A673 (cell line): ENCODE measurements at regions not wholly inside any gene's neighbourhood (a gene's known extent, or its start where the extent isn't known, plus 50 kb on each side); places are given as distances from the start of the nearest gene placed in this dataset.

Source experiments
- BruUV-seq: library from RNA; stranded (reverse); fragments of 400-500 nt; replicated peaks from 2 replicates; lab custom pipeline; 2021; lab: Mats Ljungman, UMichigan
- CTCF ChIA-PET: fragments of 300-600 bp; sonication (Branson Sonifier 250); formaldehyde crosslinking; loops from one replicate; lab custom pipeline; 2022; ENCODE audit warnings: antibody characterized with exemption; lab: Charles Lee
- POLR2A ChIA-PET: fragments of 300-600 bp; sonication (Branson Sonifier 250); formaldehyde crosslinking; loops from one replicate; lab custom pipeline; 2022; ENCODE audit warnings: antibody characterized with exemption; ENCODE audit not compliant: low non-redundant PET; lab: Charles Lee
- DNase-seq: peaks from one replicate; pipeline ENCODE4 v3.0.0-alpha.2; 2015; ENCODE audit warnings: low spot score
- H3K27ac ChIP-seq: fragments of 200-600 bp; sonication (generic); 2 replicates; pipeline ENCODE4 v1.5.1; 2016; ENCODE audit warnings: mixed run types, low read depth, mild to moderate bottlenecking, mixed read lengths, antibody characterized with exemption, low read length; ENCODE audit not compliant: poor library complexity, severe bottlenecking
- H3K27me3 ChIP-seq: fragments of 200-600 bp; sonication (generic); replicated peaks from 2 replicates; pipeline ENCODE4 v1.6.1; 2017; ENCODE audit warnings: mixed run types, low read depth, mild to moderate bottlenecking, mixed read lengths, antibody characterized with exemption, low read length; ENCODE audit not compliant: insufficient read depth, poor library complexity
- H3K36me3 ChIP-seq: fragments of 200-600 bp; sonication (generic); 2 replicates; pipeline ENCODE4 v1.6.1; 2016; ENCODE audit warnings: mixed run types, mild to moderate bottlenecking, mixed read lengths, antibody characterized with exemption, low read length; ENCODE audit not compliant: insufficient read depth, poor library complexity, severe bottlenecking
- H3K4me1 ChIP-seq: fragments of 200-600 bp; sonication (generic); 2 replicates; pipeline ENCODE4 v1.6.1; 2017; ENCODE audit warnings: mixed run types, mild to moderate bottlenecking, mixed read lengths, antibody characterized with exemption, low read length; ENCODE audit not compliant: insufficient read depth, poor library complexity, severe bottlenecking
- H3K4me3 ChIP-seq: fragments of 200-600 bp; sonication (generic); 2 replicates; pipeline ENCODE4 v1.5.1; 2016; ENCODE audit warnings: low read depth, mixed run types, mild to moderate bottlenecking, mixed read lengths, low read length; ENCODE audit not compliant: poor library complexity, severe bottlenecking
- H3K9me3 ChIP-seq: fragments of 200-600 bp; sonication (generic); 2 replicates; pipeline ENCODE4 v1.6.1; 2016; ENCODE audit warnings: mixed run types, low read depth, mild to moderate bottlenecking, mixed read lengths, antibody characterized with exemption, low read length; ENCODE audit not compliant: poor library complexity, severe bottlenecking
- EZH2 ChIP-seq: fragments of 200-600 bp; sonication (generic); IDR thresholded peaks from 2 replicates; pipeline ENCODE4 v1.6.1; 2017; ENCODE audit warnings: borderline replicate concordance, low read depth, mild to moderate bottlenecking, mixed read lengths, antibody characterized with exemption, low read length; ENCODE audit not compliant: poor library complexity, severe bottlenecking
- intact Hi-C: fragments of 100-400 bp; cut with micrococcal nuclease; formaldehyde crosslinking; loops from one replicate; pipeline ENCODE4 v1.10.0; 2022; ENCODE audit not compliant: unreplicated experiment
- TF ChIP-seq, protein P1 (sequence below): fragments of 300-800, 200-600 bp; sonication (generic); conservative IDR thresholded peaks from 2 replicates; pipeline ENCODE4 v1.5.1; 2017; ENCODE audit warnings: low read depth, mild to moderate bottlenecking, antibody characterized with exemption, low read length, moderate library complexity, mixed read lengths

DNA sequence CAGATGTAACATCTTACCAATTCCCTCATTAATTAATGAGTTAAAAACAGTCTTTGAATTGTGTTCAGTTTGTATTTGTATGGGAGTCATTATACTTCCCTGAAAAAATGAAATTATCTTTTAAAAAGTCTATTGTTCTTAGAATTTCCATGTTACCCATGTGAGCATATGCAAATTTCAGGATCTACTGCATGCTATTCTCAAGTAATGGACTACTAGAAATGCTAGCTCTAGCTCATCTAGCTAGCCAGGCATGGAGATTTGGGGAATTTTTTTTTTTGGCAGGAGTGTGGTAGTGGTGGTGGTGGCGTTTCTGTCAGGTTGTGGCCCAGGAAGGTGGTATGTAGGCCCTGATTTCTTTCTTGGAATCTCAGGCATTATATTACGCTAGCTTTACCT, 218.4 kb downstream of the AEBP2 start:
- TF ChIP-seq, protein P1, sequence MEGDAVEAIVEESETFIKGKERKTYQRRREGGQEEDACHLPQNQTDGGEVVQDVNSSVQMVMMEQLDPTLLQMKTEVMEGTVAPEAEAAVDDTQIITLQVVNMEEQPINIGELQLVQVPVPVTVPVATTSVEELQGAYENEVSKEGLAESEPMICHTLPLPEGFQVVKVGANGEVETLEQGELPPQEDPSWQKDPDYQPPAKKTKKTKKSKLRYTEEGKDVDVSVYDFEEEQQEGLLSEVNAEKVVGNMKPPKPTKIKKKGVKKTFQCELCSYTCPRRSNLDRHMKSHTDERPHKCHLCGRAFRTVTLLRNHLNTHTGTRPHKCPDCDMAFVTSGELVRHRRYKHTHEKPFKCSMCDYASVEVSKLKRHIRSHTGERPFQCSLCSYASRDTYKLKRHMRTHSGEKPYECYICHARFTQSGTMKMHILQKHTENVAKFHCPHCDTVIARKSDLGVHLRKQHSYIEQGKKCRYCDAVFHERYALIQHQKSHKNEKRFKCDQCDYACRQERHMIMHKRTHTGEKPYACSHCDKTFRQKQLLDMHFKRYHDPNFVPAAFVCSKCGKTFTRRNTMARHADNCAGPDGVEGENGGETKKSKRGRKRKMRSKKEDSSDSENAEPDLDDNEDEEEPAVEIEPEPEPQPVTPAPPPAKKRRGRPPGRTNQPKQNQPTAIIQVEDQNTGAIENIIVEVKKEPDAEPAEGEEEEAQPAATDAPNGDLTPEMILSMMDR = no peak
- TF ChIP-seq EZH2 = no peak
- Histone ChIP-seq H3K4me3 (no peak overlapping the region), H3K27me3 (no peaks in the 10 kb centered on the region), H3K36me3 (no peaks in the 10 kb centered on the region), H3K27ac (no peak overlapping the region), H3K9me3 (no peaks in the 10 kb centered on the region), H3K4me1 (no peaks in the 10 kb centered on the region)
- DNase-seq = no peak
- intact Hi-C loops = no loop called here
- ChIA-PET CTCF (no interaction called here), POLR2A (no interaction called here)
- BruUV-seq = no TSS peak

DNA sequence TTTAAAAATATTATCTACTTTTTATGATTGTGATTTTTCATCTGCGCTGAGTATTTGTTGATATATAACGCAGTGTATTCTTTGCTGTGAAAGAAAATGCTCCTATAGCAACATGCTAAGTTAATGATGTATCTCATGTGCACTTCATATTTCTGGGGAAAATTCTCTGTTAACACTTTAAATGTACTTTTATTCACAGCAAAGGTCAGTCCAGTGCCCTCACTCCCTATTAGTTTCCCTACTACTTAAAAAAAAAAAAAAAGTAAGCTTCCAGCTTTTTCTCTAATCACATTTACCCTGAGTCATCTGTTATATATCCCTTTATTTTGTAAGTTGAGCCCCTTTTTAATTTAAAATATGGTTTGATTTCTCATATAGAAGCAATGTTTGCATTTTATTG, 219.8 kb downstream of the AEBP2 start:
- intact Hi-C loops = no loop called here
- Histone ChIP-seq H3K4me1 (no peaks in the 10 kb centered on the region), H3K27ac (no peak overlapping the region), H3K4me3 (no peak overlapping the region), H3K27me3 (no peaks in the 10 kb centered on the region), H3K36me3 (no peaks in the 10 kb centered on the region), H3K9me3 (no peaks in the 10 kb centered on the region)
- no peak for DNase-seq
- ChIA-PET POLR2A (no interaction called here), CTCF (no interaction called here)
- no peak for TF ChIP-seq EZH2
- BruUV-seq = no TSS peak

DNA sequence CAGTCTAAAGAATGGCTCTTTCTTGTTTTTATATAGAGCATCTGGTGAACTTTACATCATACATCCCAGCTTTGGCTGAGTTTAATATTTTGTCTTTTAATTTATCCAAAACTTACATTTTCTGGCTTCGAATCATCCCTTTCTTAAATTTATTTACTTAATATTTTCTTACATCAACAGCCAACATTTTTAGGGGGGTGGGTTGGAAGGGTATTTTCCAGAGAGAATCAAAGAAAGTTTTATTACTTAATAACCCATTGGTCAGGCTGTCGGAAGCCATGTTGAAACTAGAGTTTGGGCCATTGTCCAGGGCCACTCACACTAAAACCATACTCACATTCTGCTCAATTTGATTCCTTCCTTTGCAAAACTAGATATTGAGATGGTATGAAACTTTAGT, 220.2 kb downstream of the AEBP2 start:
- Histone ChIP-seq H3K4me1 (no peaks in the 10 kb centered on the region), H3K27me3 (no peaks in the 10 kb centered on the region), H3K27ac (no peak overlapping the region), H3K36me3 (no peaks in the 10 kb centered on the region), H3K9me3 (no peaks in the 10 kb centered on the region), H3K4me3 (no peak overlapping the region)
- ChIA-PET POLR2A (no interaction called here), CTCF (no interaction called here)
- DNase-seq = no peak
- intact Hi-C loops = no loop called here
- TF ChIP-seq, protein P1 = no peak
- TF ChIP-seq EZH2 = no peak
- BruUV-seq = no TSS peak
